K562 (cell line): ENCODE measurements at regions not wholly inside any gene's neighbourhood (a gene's known extent, or its start where the extent isn't known, plus 50 kb on each side); places are given as distances from the start of the nearest gene placed in this dataset.

ENCODE experiments used
- ATAC-seq: fragments of 200-7000 bp; cut with Tn5 transposase; 3 replicates; pipeline ENCODE4 v1.9.1; 2020; ENCODE audit warnings: moderate library complexity
- BruUV-seq: library from RNA; stranded (reverse); fragments of 400-500 nt; replicated peaks from 2 replicates; lab custom pipeline; 2021; lab: Mats Ljungman, UMichigan
- CTCF ChIA-PET: fragments of 300-600 bp; formaldehyde crosslinking; extraction: SDS; loops from one replicate; lab custom pipeline; 2021; ENCODE audit warnings: low intra/inter-chr PET ratio; lab: Yijun Ruan, JAX
- POLR2A ChIA-PET: fragments of 300-600, 350-650 bp; sonication (Branson Sonifier 250); formaldehyde crosslinking; extraction: SDS; loops from one replicate; lab custom pipeline; 2021; ENCODE audit warnings: antibody characterized with exemption, inconsistent platforms; lab: Yijun Ruan, JAX
- DNase-seq, 4 experiments: peaks; one replicate each; pipeline versions ENCODE4 v3.0.0 to v3.0.0-alpha.2; 2011 to 2018; ENCODE audit warnings: low spot score in 3 of 4, mixed read lengths in 3 of 4; ENCODE audit errors: extremely low read depth in 1 of 4
- FAIRE-seq: peaks from 2 replicates; lab custom pipeline; 2011; peaks lifted over from hg19 to GRCh38; lab: Jason Lieb, UNC
- H2AFZ ChIP-seq: 2 replicates; pipeline ENCODE4 v1.6.0; 2011; ENCODE audit warnings: low read depth, low read length, control low read depth, inconsistent platforms
- H3K27ac ChIP-seq: fragments of 200-600 bp; 3 replicates; pipeline ENCODE4 v1.8.0; 2011; ENCODE audit warnings: low read depth, mild to moderate bottlenecking, control low read depth, inconsistent platforms, low read length, moderate library complexity, mixed read lengths; ENCODE audit errors: extremely low read depth
- H3K27me3 ChIP-seq, 2 experiments: fragments of 300-600 bp in 1 of 2; 2 replicates in 1 of 2; 3 replicates in 1 of 2; pipeline versions ENCODE4 v1.6.0 to v1.8.0; 2011; ENCODE audit warnings: inconsistent platforms in 2 of 2, low read length in 2 of 2, mild to moderate bottlenecking in 1 of 2, mixed read lengths in 1 of 2, moderate library complexity in 1 of 2; ENCODE audit not compliant: control insufficient read depth in 2 of 2, insufficient read depth in 2 of 2
- H3K36me3 ChIP-seq: fragments of 300-600 bp; 3 replicates; pipeline ENCODE4 v1.8.0; 2011; ENCODE audit warnings: mild to moderate bottlenecking, low read length, inconsistent platforms; ENCODE audit not compliant: control insufficient read depth, insufficient read depth
- H3K4me1 ChIP-seq, 2 experiments: fragments of 200-600 bp in 1 of 2; replicated peaks in 1 of 2; 2 replicates in 1 of 2; 3 replicates in 1 of 2; pipeline versions ENCODE4 v1.5.1 to v1.8.0; 2011; ENCODE audit warnings: inconsistent platforms in 2 of 2, low read length in 2 of 2, mild to moderate bottlenecking in 1 of 2, mixed read lengths in 1 of 2, moderate library complexity in 1 of 2; ENCODE audit not compliant: control insufficient read depth in 2 of 2, insufficient read depth in 2 of 2
- H3K4me2 ChIP-seq: 2 replicates; pipeline ENCODE4 v1.6.1; 2011; ENCODE audit warnings: low read length, control low read depth, inconsistent platforms, mixed read lengths; ENCODE audit not compliant: insufficient read depth
- H3K4me3 ChIP-seq: fragments of 200-600 bp; sonication (generic), shearing (Covaris generic); 2 replicates; pipeline ENCODE4 v1.5.1; 2016; ENCODE audit warnings: control low read depth, inconsistent platforms
- H3K79me2 ChIP-seq: fragments of 200-600 bp; 3 replicates; pipeline ENCODE4 v1.8.0; 2011; ENCODE audit warnings: low read length, inconsistent platforms; ENCODE audit not compliant: control insufficient read depth, insufficient read depth
- H3K9ac ChIP-seq, 2 experiments: 2 replicates each; pipeline versions ENCODE4 v1.6.0 to v1.6.1; 2011; ENCODE audit warnings: low read depth in 2 of 2, low read length in 2 of 2, control low read depth in 1 of 2, inconsistent platforms in 1 of 2, mild to moderate bottlenecking in 1 of 2, mixed read lengths in 1 of 2; ENCODE audit not compliant: insufficient read depth in 1 of 2
- H3K9me1 ChIP-seq: one replicate; pipeline ENCODE4 v1.6.0; 2011; ENCODE audit warnings: inconsistent platforms, mild to moderate bottlenecking, low read length, moderate library complexity; ENCODE audit not compliant: control insufficient read depth, insufficient read depth
- H3K9me3 ChIP-seq: replicated peaks from 2 replicates; pipeline ENCODE4 v1.5.1; 2011; ENCODE audit warnings: low read depth, low read length, inconsistent platforms; ENCODE audit not compliant: control insufficient read depth, insufficient read depth
- H4K20me1 ChIP-seq: replicated peaks from 2 replicates; pipeline ENCODE4 v1.6.1; 2011; ENCODE audit warnings: low read length, inconsistent platforms, mixed read lengths; ENCODE audit not compliant: control insufficient read depth, insufficient read depth
- CREM ChIP-seq: IDR thresholded peaks from 2 replicates; pipeline ENCODE4 v1.6.1; 2014; ENCODE audit warnings: antibody characterized with exemption, low read depth
- L3MBTL2 ChIP-seq: fragments of 450-650 bp; IDR thresholded peaks from 2 replicates; pipeline ENCODE4 v1.6.1; 2016; ENCODE audit warnings: mild to moderate bottlenecking, moderate library complexity
- SNRNP70 ChIP-seq: fragments of 200-400 bp; formaldehyde crosslinking; optimal IDR thresholded peaks from 2 replicates; pipeline ENCODE3; 2017; ENCODE audit warnings: low read depth, low read length
- ZFP91 ChIP-seq: sonication (generic); formaldehyde crosslinking; IDR thresholded peaks from 2 replicates; pipeline ENCODE4 v1.8.0; 2022; ENCODE audit warnings: mild to moderate bottlenecking, missing genetic modification reagents
- ZNF239 ChIP-seq: fragments of 250-450 bp; sonication (Bioruptor Pico); IDR thresholded peaks from 2 replicates; pipeline ENCODE4 v1.4.0; 2020; ENCODE audit warnings: mild to moderate bottlenecking
- ZNF717 ChIP-seq: fragments of 250-450 bp; sonication (Bioruptor Pico); IDR thresholded peaks from 2 replicates; pipeline ENCODE4 v1.5.0; 2021
- WGBS: fragments of 100-300 bp; shearing (Covaris generic); methylation state at CpG from one replicate; pipeline ENCODE4 v1.1.6; 2016; ENCODE audit warnings: low coverage, mixed read lengths; ENCODE audit not compliant: insufficient coverage; ENCODE audit errors: missing lambda C conversion rate; 5-methylcytosine and 5-hydroxymethylcytosine counted together
- in situ Hi-C: fragments of 300-500 bp; cut with MboI; formaldehyde crosslinking; loops from 4 replicates; pipeline ENCODE4 v1.15.0; 2018; ENCODE audit warnings: inconsistent platforms, mixed read lengths
- intact Hi-C: fragments of 100-400 bp; cut with micrococcal nuclease; formaldehyde crosslinking; loops from 2 replicates; pipeline ENCODE4 v1.14.2; 2022
- TF ChIP-seq, protein P1 (sequence below): sonication (generic); formaldehyde crosslinking; IDR thresholded peaks from 2 replicates; pipeline ENCODE4 v1.8.0; 2022; ENCODE audit warnings: mild to moderate bottlenecking, missing genetic modification reagents

- TF ChIP-seq, protein P1, sequence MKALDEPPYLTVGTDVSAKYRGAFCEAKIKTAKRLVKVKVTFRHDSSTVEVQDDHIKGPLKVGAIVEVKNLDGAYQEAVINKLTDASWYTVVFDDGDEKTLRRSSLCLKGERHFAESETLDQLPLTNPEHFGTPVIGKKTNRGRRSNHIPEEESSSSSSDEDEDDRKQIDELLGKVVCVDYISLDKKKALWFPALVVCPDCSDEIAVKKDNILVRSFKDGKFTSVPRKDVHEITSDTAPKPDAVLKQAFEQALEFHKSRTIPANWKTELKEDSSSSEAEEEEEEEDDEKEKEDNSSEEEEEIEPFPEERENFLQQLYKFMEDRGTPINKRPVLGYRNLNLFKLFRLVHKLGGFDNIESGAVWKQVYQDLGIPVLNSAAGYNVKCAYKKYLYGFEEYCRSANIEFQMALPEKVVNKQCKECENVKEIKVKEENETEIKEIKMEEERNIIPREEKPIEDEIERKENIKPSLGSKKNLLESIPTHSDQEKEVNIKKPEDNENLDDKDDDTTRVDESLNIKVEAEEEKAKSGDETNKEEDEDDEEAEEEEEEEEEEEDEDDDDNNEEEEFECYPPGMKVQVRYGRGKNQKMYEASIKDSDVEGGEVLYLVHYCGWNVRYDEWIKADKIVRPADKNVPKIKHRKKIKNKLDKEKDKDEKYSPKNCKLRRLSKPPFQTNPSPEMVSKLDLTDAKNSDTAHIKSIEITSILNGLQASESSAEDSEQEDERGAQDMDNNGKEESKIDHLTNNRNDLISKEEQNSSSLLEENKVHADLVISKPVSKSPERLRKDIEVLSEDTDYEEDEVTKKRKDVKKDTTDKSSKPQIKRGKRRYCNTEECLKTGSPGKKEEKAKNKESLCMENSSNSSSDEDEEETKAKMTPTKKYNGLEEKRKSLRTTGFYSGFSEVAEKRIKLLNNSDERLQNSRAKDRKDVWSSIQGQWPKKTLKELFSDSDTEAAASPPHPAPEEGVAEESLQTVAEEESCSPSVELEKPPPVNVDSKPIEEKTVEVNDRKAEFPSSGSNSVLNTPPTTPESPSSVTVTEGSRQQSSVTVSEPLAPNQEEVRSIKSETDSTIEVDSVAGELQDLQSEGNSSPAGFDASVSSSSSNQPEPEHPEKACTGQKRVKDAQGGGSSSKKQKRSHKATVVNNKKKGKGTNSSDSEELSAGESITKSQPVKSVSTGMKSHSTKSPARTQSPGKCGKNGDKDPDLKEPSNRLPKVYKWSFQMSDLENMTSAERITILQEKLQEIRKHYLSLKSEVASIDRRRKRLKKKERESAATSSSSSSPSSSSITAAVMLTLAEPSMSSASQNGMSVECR (CRISPR knock-in tag), result no peak
- TF ChIP-seq ZNF717 (CRISPR knock-in tag), result no peak
- no peak for TF ChIP-seq ZNF239 (CRISPR knock-in tag)
- TF ChIP-seq CREM, result no peak
These were observed 440.4 kb upstream of the NRP1 start (continued) for GRCh38 chr10:33774857-33775256.

DNA sequence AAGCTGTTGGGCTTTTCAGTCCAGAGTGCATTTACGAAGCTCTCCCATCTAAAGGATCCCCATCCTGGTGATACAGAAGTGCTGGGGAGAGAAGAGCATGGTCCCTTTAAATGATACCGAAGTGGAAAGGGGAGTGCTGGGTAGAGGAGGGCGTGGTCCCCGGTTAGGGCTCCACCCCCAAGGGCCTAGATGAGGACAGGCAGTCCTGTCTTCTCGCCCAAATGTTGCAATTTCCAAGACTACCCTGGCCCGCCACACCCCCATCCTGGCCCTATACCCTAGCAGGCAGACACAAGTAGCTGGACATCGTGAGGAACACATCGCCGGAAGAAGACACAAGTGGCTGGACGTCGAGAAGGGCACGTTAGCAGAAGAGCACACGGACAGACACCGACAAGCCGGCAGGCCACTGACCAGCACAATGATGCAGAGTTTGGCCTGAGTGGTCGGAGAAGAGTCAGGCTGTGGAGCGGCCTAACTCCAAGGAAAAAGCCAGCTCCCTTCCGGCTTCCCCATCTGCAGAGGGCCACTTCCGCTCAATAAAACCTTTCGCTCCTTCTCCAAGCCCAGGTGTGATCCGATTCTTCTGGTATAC, 439.5 kb upstream of the NRP1 start:
- H2AFZ ChIP-seq, result peak overlapping the region; percentile 80
- BruUV-seq, result no TSS peak
- H3K4me1 ChIP-seq, result no peaks in the 10 kb centered on the region; a peak in 1 of 5 replicates
- peak overlapping the region; percentile 43; the same call in 1 of the 2 replicates for H3K4me2 ChIP-seq
- no peaks in the 10 kb centered on the region for H4K20me1 ChIP-seq
- intact Hi-C loops (no loop called here), in situ Hi-C loops (no loop called here)
- ChIA-PET CTCF (no interaction called here), POLR2A (no interaction called here)
- no peak overlapping the region for H3K9ac ChIP-seq
- ATAC-seq, result peak; percentile 87
- no peaks in the 10 kb centered on the region for H3K9me1 ChIP-seq
- H3K27me3 ChIP-seq, result peaks cover 0 to 9% of the 10 kb centered on the region in 2 experiments; a peak in 1 of 5 replicates
- no peak overlapping the region for H3K27ac ChIP-seq
- WGBS, result 14% methylated on average over 21 of the region's 21 CpGs
- no peaks in the 10 kb centered on the region for H3K79me2 ChIP-seq
- H3K4me3 ChIP-seq, result no peak overlapping the region
- H3K36me3 ChIP-seq, result no peaks in the 10 kb centered on the region
- DNase-seq, result peak; percentile 9 to 22 (median 20)
- no peaks in the 10 kb centered on the region for H3K9me3 ChIP-seq
- no peak for FAIRE-seq
- TF ChIP-seq SNRNP70, result no peak
- TF ChIP-seq L3MBTL2, result peak; percentile 48
- peak; percentile 45; the same call in 1 of the 2 replicates for TF ChIP-seq ZFP91 (CRISPR knock-in tag)
